GM12891 (cell line): ENCODE measurements at regions not wholly inside any gene's neighbourhood (a gene's known extent, or its start where the extent isn't known, plus 50 kb on each side); places are given as distances from the start of the nearest gene placed in this dataset.

ENCODE experiments used
- POLR2A ChIP-seq: IDR thresholded peaks from 2 replicates; pipeline ENCODE4 v1.6.1; 2011; ENCODE audit warnings: low read depth, low read length, control low read depth
- TAF1 ChIP-seq: IDR thresholded peaks from 2 replicates; pipeline ENCODE4 v1.6.1; 2011; ENCODE audit warnings: low read depth, low read length, control low read depth

DNA sequence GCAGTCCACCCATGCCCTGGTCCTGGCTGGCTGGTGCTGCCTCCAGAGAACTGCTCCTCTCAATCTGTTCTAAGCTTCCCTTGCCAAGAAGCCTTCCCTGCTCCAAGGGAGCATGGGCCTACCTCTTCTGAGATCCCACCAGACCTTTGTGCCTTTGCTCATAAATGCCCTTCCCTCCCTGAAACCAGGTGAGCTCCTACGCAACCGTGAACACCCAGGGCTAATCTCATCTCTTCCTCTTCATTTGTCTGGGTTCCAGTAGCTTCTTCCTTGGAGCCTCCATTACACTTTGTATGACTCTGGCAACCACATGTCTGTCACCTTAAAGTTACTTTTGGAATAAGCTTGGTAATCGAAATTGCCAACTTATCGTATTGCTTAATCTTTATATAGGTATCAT, 270.6 kb downstream of the PBX3 start:
- no peak for TF ChIP-seq POLR2A
- no peak for TF ChIP-seq TAF1
